Left kidney (tissue), 1 donor: ENCODE measurements at regions not wholly inside any gene's neighbourhood (a gene's known extent, or its start where the extent isn't known, plus 50 kb on each side); places are given as distances from the start of the nearest gene placed in this dataset.
"Not testable (repeated sequence)": the region's sequence is repeated elsewhere in the genome, so short reads cannot be mapped to it uniquely, and the experiment has no call there.

Source experiments
- DNase-seq: peaks from one replicate; pipeline ENCODE4 v3.0.0-alpha.2; 2013

DNA sequence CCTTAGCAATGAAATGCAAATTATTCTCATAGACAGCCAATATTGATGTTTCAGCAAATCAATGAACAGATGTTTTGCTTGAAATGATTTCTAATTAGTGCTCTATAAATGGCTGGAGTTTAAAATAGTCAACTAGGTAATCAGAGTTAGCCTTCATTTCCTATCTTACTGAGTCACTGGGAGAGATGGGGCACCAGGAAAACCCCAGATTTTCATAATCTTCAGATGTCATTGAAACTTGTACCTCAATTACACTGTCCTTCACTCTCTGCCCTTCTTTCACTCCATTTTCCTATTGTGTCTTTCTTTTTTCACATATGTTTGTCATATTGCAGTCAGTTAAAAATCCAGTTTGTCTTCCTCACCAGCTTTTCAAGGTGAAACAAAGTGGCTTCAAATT is 92.7 kb downstream of the C12orf75 start:
- DNase-seq = no peak

DNA sequence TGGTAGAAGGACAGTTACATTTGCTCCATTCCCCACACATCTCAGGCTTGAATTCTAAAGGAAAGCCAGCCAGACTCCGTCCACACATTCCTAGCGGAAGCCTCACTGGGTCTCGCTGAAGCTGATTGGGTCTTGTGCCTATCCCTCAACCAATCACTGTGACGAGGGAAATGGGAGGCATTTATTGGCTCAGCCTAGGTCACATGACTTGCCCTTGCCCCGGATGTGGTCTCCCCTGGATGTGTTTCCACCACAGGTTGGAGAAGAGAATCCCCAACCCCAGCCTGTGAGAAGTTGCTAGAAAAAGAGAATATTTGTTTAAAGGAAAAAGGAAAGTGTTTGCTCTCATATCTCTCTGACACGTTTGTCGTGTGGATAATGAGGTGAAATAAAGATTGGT is 93.4 kb downstream of the C12orf75 start:
- DNase-seq = no peak

DNA sequence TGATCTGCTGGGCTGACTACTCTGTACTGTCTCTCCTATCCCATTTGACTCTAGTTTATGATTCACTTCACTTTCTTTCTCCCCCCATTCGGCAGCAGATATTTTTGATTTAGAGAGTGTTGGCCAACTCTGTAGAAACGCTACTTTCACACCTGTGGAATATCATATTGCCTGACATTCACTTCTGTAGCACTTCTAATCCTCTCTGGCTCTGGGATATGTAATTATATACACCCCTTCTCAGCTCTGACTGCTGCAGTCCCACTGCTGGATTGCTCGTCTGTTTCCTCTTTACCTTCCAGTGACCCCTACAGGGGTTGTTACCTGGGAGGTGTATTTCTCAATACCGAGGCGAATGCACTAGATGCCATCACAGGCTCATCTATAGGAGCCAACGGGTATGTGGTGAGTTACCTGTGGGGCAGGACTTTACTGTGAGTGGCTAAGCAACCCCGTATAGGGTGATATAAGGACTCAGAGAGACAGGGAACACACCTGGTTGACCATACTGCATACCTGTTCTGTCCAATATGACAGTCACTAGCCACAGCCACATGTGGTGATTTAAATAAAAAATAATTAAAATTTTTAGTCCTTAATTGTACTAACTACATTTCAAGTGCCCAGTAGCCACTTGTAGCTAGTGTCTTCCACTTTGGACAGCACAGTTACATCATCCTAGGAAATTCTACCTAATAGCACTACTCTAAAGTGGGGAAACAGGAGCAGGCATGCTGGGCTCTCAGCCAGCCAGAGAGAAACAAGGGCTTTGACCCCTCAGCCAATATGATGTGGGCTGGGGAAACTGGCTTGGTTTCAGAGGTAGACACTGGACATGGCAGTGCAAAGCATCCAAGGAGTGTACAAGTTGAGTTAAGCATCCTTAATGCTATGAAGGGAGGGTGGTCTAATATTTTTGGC is 95.0 kb downstream of the C12orf75 start:
- DNase-seq = no peak

DNA sequence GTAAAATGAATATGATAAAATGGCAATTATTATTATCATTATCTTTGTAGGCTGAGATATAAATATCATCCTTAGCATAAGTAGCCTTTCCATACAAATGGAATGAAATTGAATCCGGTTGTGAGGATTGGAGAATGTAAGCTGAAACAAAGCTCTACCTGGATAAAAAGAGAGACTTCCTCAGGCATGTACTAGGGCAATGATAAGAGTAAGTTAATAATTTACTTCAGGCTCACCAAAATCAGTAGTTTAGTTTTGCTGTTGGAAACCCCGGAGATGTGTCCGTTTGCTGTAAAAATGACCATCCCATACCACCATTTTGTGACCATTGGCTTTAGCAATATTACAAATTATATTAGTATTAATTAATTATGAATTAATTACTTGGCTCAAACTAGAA is 96.3 kb downstream of the C12orf75 start:
- DNase-seq = no peak

DNA sequence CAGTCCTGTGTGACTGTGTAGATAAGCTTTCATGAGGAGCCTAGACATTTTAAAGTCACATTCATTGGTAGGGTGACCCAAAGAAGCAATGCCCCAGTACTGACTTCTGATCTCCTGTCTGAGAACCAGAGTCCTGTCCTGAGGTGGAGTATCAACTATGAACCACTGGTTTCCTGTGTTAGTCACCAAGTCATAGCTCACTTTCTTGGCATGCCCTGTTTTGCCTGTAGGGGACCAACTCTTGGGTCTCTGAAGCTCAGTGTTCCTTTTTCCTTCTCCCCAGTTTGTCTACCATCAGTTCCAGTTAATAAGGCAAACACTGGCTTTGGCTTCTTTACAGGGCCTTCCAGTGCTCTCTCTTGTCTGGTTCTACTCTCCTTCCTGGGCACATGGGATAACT is 97.4 kb downstream of the C12orf75 start:
- DNase-seq = no peak

DNA sequence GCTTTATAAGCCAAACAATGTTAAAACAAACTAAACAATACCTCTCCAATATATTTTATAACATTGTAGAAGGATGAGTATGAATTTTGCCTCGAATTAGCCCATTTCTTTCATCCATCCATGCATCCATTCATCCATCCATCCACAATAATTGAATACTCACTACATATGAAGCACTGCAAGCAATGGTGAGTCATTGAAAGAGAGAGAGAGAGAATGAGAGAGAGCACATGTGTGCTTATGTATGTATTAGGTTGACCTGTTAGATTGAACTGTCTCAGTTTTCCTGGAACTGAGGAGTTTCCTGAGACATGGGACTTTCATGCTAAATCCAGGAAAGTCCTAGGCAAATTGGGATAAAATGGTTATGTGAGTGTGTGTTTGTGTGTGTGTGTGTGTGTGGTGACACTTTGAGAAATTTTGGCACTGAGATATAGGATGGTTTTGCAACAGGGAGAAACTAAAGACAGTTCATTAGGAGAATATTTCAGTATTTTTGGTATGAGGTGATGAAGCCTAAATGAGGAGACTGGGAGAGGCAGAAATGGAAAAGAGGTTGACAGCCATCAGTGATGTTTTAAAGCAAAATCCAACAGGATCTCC is 98.4 kb downstream of the C12orf75 start:
- no peak for DNase-seq

DNA sequence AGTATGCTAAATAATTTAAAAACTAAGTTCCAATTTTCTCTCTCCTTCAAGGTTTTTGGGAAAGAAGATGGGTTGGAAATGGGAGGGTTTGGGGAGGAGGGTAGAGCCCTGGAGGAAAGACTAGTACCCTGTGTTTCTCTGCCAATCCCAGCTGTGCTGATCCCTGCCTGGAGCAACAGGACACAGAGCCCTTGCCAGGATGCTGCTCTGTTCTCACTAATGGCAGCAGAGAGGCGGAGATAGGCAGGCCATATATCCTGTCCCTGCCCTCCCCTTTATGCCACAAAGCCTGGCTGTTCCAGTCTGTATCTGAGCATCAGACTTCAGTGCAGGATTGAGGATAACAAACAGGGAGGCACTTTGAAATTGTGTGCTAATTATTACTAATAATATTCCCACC is 99.0 kb downstream of the C12orf75 start:
- DNase-seq = no peak

DNA sequence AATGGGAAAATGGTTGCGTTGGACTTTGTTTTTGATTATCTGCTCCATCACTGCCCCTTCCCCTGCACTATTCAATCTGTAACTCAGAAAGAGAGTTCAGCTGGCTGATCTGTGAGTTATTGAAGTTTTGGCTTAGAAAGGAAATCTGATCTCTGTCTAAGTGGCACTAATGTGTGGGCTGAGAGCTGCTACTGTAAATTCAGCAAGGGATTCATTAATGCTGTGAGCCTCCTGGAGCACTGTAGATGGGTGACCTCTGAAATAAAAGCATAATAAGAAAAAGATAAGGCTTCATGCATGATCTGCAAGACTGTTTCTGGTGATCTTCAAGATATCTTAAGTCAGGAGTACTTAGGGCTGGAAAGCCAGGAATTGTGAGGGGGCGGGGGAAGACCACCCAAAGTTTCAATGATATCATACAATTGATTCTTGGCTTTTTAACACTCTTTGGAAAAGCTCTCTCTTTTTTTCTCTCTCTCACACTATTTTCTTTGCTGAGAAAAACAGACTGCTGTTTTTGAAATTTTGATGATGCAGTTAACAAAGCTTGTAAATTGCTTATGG is 101.1 kb downstream of the C12orf75 start:
- no peak for DNase-seq

DNA sequence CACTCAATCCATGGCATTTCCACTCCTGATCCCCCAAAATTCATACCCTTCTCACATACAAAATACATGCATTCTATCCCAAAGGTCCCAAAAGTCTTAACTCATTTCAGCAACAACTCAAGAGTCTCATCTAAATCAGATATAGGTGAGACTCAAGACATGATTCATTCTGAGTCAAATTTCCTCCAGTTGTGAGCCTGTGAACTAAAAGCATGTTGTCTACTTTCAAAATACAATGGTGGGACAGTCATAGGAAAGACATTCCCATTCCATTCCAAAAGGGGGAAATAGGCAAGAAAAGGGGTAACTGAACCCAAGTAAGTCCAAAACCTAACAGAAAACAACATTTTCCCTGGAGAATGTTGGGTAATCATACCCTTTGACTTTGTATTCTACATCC is 103.3 kb downstream of the C12orf75 start:
- DNase-seq = no peak

DNA sequence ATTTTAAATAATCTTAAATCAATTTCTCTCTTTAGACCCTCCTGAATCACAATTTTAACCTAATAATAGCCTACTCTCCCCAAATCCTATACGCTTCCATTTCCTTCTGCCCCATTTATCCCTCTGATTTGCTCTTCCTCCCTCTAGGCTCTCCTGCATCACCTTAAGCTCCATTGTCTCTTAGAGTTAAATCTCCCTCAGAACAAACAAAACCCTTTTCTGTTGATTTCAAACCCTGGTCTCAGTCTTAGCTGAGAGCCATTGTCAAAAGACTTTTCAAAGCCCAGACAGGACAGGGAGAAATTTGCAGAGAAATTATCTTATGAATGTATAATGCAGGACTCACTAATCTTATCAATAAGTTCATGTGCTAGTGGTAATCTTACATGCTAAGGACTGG is 106.1 kb downstream of the C12orf75 start:
- DNase-seq = no peak

DNA sequence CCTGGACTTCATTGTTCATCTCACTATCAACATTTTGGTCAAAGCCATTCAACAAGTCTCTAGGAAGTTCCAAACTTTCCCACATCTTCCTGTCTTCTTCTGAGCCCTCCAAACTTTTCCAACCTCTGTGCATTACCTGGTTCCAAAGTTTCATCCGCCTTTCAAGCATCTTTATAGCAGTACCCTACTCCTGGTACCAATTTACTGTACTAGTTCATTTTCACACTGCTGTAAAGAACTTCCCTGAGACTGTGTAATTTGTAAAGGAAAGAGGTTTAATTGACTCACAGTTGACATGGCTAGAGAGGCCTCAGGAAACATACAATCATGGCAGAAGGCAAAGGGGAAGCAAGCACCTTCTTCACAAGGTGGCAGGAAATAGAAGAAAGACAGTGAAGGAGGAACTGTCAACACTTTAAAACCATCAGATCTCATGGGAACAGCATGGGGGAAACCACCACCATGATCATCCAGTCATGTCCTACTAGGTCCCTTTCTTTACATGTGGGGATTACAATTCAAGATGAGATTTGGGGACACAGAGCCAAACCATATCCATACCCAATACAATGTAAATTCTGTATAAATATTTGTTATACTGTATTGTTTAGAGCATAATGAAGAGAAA is 109.7 kb downstream of the C12orf75 start:
- DNase-seq = no peak

DNA sequence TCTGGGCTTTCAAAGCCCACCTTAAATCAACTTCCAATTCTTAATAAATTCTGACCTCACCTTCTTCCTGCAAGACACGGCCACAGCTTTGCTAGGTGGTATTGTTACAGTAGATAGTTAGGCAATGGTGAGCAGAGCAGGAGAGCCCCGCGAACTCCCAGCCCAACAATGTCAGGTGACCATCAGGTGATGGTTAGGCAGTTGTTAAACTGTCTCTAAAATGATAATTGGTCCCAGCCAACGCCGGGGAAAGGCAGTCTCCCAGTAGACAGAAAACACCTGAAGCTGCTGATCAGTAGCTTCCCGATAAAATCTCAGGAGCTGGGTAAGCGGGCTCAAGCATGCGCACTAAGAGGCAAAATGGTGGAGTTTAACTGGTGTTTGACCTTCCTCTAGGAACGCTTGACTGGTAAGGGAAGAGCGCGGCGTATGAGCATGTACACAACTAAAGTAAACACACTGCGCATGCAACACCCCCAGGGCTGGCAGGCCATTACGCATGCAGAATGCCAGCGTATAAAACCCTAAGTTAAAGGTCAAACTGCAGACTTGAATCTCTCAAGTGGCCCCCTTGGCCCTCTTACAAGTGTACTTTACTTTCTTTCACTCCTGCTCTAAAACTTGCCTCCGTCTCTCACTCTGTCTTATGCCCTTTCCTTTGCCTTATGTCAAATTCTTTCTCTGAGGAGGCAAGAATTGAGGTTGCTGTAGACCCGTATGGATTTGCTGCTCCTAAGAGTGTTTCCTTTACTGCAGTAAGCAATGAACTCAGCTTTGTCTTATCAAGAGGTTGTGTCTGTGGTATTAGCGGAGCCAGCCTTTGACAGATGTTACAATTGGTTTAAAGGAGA is 113.5 kb downstream of the C12orf75 start:
- no peak for DNase-seq

DNA sequence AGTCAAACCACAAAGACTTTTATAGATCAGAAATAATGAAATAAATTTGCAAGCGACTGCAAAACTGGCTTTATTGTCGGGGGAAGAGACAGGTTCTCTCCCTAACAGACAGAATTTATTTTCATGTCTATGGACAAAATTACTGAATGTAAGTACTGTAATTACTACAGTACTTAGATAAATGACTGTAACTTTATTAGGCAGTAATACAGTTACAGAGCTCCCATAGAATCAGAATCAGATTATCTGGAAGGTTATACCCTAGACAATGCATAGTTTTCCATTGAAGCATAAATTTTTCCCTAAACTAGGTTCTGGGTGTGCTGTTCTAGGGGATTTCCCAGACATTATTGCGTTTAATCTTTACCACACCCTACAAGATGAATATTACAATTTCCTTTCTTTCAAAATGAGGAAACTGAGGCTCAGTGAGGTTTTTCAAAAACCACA is 114.2 kb downstream of the C12orf75 start:
- no peak for DNase-seq

DNA sequence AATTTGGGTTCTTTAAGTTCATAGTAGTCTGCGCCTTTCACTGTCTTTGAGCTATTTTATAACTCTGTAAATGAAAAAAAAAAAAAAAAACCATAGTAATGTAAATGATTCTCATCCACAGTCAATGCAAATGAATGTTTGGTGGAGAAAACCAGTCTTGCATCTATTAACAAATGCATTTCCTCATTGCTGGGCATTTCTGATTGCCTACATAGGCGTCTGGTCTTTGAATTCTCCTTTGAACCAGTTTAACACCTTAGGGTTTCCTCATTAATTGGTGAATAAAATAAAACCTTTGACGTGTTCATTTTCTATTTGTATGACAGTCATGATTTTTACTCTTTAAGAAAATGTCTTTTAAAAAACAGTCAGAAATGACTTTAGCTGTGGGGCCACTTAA is 114.8 kb downstream of the C12orf75 start:
- no peak for DNase-seq

DNA sequence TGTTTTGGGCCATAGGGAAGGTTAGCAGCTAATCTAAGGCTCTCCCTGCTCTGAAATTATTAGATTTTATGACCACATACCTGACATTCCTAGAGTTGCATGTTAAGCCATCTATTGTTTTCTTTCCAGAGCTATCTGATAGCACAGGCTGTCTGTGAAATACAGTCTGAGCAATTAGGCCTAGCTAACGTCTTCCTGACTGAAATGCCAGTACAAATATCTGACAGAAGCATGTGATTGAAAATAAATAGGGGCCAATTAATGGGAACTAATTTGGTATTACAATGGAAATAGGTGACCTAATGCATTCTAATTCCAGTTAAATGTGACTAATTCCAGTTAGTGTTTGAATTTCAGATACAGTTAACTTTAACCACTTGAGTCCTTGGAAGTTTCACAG is 115.2 kb downstream of the C12orf75 start:
- DNase-seq = peak; percentile 35

DNA sequence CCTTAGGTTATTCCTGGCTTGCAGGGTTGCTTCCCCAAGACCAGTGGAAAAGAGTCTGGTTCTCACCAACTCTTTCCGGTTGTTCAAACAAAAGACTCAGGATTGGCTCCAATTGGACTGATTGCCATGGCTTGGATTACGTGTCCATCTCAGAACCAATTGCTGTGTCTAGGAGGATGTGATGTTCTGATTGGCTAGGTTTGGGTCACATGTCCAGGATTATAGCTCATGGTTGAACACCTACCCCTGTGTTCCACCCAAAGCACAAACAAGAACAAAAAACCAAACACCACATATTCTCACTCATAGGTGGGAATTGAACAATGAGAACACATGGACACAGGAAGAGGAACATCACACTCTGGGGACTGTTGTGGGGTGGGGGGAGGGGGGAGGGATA is 116.0 kb downstream of the C12orf75 start:
- not testable (repeated sequence) for DNase-seq

DNA sequence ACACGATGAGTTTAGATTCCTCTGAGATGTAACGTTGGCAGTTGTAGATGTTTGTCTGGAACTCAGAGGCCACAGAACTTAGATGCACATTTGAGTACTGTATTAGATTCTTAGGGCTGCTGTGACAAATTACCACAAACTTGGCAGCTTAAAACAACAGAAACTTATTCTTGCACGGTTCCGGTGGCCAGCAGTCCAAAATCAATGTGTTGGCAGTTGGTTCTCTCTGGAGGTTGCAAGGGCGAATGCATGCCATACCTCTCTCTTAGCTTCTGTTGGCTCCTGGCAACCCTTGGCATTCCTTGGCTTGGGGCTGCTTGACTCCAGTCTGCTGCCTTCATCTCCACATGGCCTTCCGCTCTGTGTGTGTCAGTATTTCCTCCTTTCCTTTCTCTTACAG is 118.9 kb downstream of the C12orf75 start:
- DNase-seq = no peak

DNA sequence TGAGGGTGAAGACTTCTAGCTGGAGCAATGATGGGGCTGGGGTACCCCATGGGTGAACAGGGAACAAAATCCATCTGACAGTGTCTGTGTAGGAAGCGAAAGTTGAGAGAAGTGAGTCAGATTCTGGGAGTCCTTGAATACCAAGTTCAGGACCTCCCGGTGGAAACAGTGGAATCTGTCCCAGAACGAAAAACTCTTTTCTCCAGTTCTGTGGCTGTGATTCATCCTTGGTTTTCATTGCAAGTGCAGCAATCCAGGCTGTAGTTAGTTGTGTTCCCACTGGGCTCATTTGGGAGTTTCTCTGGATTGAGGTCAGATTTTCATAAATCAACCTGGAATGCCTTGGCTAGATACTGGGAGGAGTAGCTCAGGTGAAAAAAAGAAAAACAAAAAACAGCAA is 120.7 kb downstream of the C12orf75 start:
- DNase-seq = no peak

DNA sequence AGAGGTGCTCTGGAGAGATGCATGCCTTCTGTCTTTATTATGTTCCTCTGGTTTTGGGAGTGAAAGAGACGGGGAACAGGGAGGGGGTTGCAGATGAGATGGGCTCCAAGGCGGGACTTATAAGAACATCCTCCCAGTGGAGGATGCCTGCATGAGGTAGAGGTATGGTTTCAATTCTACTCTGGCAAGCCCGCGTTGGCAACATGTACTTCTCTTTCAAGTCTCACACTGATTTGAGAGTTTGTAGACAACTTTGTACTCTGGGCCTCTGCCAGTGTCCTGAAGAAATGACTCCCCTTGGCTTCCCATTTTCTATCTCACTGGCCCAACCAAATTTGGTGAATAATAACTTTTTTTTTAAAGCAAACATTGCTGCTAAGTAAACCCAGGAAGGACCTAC is 121.3 kb downstream of the C12orf75 start:
- no peak for DNase-seq

DNA sequence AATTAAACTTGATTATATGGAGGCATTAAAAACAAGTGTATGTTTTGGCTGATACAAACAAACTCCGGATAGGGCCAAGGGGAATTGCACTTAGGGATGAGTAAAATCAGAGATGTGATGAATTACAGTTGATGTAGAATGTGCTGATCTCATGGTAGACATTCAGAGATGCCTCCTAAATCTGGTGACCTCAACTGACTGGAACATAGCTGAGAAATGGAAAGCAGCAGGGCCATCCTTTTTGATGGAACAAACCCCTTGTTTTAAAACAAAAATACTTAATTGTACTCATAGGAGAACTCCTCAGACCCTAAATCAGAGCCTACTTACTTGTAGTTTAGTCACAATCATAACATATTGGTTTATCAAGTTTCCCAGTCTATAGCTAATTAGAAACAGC is 122.8 kb downstream of the C12orf75 start:
- no peak for DNase-seq

DNA sequence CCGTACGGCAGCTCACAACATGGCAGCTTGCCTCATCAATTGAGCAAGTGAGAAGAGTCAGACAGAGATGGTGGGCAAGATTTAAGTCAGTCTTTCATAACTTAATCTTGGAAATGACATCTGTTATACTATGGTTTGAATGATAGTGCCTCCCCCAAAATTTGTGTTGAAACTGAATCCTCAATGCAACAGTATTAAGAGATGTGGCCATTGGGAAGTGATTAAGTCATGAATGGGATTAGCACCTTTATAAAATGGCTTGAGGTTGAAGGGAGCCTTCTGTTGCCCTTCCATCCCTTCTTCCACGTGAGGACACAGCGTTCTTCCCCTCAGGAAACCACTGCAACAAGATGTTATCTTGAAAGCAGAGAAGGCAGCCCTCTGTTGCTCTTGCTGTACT is 124.2 kb downstream of the C12orf75 start:
- no peak for DNase-seq

DNA sequence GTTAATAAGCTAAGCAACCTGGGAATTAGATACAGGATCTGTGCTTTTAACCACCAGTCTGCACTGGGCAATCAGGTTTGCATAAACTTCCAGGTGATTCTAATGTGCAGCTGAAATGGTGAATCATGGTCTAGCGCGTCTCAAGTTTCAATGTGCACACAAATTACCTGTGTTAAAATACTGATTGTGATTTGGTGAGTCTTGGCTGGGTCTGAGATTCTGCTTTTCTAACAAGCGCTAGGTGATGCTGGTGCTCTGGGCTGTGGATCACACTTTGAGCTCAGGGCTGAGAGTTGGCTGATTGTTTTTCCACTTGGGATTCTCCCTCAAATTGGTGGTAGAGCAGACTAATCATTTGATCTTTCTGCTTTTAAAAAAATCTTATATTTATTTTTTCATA is 124.8 kb downstream of the C12orf75 start:
- no peak for DNase-seq
